ENCODE measurements at regions not wholly inside any gene's neighbourhood (a gene's known extent, or its start where the extent isn't known, plus 50 kb on each side); places are given as distances from the start of the nearest gene placed in this dataset.

GRCh38 chr2:226184540-226184939, 615.1 kb downstream of the IRS1 start:
- TF ChIP-seq CTCF (IDR thresholded peaks at IDR 0.05; ENCODE audit: low read length, missing control alignments), result no peak
- no peak overlapping the region for H3K4me3 ChIP-seq (replicated peaks; ENCODE audit: low read depth, low read length)

GRCh38 chr2:226183550-226183949, 616.1 kb downstream of the IRS1 start:
- DNase-seq (ENCODE audit: low read depth), result no peak
- no peak for TF ChIP-seq CTCF (IDR thresholded peaks at IDR 0.05; ENCODE audit: low read length, missing control alignments)
- H3K4me3 ChIP-seq (replicated peaks; ENCODE audit: low read depth, low read length), result no peak overlapping the region

More at GRCh38 chr2:226184540-226184939, 615.1 kb downstream of the IRS1 start:
- no peak for DNase-seq (ENCODE audit: low read depth)

GRCh38 chr2:226183033-226183432, 616.6 kb downstream of the IRS1 start:
- TF ChIP-seq CTCF (IDR thresholded peaks at IDR 0.05; ENCODE audit: low read length, missing control alignments), result no peak
- no peak overlapping the region for H3K4me3 ChIP-seq (replicated peaks; ENCODE audit: low read depth, low read length)
- no peak for DNase-seq (ENCODE audit: low read depth)

GRCh38 chr2:226181909-226182308, 617.7 kb downstream of the IRS1 start:
- TF ChIP-seq CTCF (IDR thresholded peaks at IDR 0.05; ENCODE audit: low read length, missing control alignments), result no peak
- no peak for DNase-seq (ENCODE audit: low read depth)
- no peak overlapping the region for H3K4me3 ChIP-seq (replicated peaks; ENCODE audit: low read depth, low read length)

- H3K4me3 ChIP-seq (replicated peaks; ENCODE audit: low read depth, low read length), result no peak overlapping the region
- no peak for TF ChIP-seq CTCF (IDR thresholded peaks at IDR 0.05; ENCODE audit: low read length, missing control alignments)
- no peak for DNase-seq (ENCODE audit: low read depth)
These were observed 619.2 kb downstream of the IRS1 start for GRCh38 chr2:226180281-226180884.

- DNase-seq (ENCODE audit: low read depth), result no peak
- TF ChIP-seq CTCF (IDR thresholded peaks at IDR 0.05; ENCODE audit: low read length, missing control alignments), result no peak
- H3K4me3 ChIP-seq (replicated peaks; ENCODE audit: low read depth, low read length), result no peak overlapping the region
These were observed 620.6 kb downstream of the IRS1 start for GRCh38 chr2:226179010-226179409.

GRCh38 chr2:226176283-226176984, 623.2 kb downstream of the IRS1 start:
- TF ChIP-seq CTCF (IDR thresholded peaks at IDR 0.05; ENCODE audit: low read length, missing control alignments), result no peak
- DNase-seq (ENCODE audit: low read depth), result no peak
- no peak overlapping the region for H3K4me3 ChIP-seq (replicated peaks; ENCODE audit: low read depth, low read length)

Data from fibroblast of pulmonary artery (primary cell).